ENCODE measurements at regions not wholly inside any gene's neighbourhood (a gene's known extent, or its start where the extent isn't known, plus 50 kb on each side); places are given as distances from the start of the nearest gene placed in this dataset.
"Not testable (repeated sequence)": the region's sequence is repeated elsewhere in the genome, so short reads cannot be mapped to it uniquely, and the experiment has no call there.

DNA sequence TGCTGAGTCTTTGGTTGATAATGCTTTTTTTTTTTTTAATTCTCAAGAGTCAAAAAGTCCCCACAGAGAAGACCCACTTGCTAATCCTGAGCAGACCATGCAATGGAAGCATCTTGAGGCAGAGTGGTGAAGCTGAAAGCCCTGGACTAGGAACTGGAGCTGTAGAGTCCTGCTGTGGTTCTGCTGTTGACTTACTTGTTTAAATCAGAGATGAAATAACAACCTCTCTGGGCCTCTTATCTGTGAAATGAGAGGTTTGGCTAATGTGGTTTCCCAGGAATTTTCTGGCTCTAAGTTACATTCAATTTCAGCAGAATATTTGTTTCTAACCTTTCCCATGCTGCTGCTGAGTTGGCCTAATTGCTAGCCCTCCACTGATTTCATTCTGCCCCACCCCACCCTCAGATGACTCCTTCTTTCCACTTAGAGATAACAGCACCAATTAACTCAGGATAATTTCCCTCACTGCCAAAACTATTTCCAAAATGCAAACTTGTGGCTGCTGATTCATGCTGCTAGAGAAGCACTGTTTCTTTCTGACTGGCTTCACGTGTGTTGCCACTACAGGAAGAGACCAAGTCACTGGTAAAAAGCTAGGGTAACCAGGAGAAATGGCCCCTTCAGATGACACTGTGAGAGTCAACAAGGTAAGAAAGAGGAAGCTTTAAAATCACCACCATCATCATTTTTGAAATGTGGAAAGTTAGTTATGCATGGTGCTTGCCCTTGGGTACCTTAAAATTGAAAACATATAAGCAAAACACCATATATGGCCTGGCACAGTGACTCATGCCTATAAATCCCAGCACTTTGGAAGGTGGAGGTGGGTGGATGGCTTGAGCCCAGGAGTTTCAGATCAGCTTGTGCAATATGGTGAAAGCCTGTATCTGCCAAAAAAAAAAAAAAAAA lies 326.4 kb downstream of the DCHS2 start:
- peak in 2 of 51 donors; percentile 11 to 34 for DNase-seq

DNA sequence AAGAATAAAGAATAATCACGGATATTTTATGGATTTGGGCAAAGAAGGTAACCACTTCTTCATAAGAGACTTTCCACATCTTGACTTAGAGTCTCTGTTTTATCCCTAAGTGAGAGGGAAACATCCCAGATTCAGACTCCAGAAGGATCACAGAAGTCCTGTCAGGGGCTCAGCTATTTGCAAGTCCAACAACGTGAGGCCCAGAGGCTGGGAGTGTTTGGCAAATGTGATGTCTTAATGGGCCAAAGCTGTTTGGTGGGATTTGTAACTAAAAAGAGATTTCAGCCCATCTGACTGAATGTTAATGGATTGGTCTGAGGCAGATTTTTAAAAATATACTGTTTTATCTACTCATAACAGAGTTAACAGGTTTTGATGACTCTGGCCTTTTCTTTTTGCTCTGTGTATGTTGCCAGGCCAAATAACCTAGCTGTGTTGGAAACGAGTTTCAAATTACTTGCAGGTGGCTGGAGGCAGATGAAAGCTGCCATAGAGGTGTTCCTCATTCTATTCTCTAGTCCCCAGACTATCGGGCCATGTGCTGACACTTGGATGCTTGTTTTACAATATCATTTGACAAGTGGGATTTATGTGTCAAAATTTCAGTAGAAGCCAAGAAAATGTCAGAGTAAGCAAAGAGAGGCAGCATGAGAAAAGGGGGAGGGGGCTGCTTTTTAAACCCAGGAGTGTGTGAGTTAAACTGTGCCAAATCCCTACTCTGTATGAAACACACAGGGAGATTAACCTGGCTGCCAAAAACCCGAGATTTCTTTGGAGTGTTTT lies 330.9 kb downstream of the DCHS2 start:
- no peak for DNase-seq

DNA sequence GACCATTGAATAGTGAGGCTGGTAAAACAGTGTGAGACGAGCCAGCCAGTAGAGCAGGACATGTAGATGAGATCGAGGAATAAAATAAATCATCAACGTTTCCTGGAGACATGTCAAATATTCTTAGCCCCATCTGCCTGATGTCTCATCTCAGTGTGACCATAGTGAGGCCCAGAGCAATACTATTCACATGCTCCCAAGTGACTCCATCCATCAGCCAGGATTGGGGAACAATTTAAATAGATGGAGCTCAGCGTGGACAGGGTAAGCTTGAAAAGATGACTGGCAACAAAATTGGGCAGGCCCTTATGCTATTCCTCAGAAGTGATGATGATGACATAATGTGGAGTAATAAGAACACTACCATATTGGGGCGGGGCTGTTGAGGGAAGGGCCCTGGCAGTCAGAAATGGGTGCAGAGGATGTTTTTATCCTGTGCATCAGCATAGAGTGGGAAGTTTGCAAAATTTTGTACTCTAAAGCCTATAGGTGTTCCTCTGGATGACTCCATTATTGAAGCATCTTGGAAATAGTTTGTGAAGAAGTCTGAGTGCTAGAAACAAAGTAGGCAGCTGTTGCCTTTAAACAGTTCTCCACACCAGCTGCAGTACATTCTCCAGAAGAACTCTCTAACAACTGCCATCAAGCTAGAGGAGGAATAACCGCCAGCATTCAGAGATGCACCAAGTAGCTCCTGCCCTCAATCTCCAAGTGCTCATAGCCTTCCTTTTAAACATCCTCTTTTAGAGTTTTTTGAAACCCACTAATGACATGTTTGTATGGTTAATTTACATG lies 333.0 kb downstream of the DCHS2 start:
- DNase-seq, result no peak

DNA sequence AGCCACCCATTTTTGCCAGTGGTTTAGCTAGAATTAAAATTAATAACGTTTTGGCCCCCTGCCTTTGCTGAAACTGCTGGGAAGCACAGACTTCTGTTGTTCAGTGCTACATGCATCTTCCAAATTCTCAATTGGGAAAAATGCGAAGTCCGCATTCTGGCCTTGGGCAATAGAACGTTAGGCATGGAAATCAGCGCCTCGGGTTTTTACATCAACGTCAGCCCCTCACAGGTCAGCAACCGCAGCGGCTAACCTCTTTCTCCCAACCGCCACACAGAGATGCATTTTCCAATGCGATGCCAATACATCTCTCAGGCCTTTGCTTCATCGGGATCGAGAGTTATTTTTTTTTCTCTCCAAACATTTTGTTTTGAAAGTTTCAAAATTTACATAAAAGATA lies 339.1 kb downstream of the DCHS2 start:
- no peak for DNase-seq

DNA sequence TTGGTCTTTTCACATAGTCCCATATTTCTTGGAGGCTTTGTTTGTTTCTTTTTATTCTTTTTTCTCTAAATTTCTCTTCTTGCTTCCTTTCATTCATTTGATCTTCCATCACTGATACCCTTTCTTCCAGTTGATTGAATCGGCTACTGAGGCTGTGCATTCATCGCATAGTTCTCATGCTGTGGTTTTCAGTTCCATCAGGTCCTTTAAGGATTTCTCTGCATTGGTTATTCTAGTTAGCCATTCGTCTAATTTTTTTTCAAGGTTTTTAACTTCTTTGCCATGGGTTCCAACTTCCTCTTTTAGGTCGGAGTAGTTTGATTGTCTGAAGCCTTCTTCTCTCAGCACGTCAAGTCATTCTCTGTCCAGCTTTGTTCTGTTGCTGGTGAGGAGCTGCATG lies 342.4 kb downstream of the DCHS2 start:
- DNase-seq, result not testable (repeated sequence)

DNA sequence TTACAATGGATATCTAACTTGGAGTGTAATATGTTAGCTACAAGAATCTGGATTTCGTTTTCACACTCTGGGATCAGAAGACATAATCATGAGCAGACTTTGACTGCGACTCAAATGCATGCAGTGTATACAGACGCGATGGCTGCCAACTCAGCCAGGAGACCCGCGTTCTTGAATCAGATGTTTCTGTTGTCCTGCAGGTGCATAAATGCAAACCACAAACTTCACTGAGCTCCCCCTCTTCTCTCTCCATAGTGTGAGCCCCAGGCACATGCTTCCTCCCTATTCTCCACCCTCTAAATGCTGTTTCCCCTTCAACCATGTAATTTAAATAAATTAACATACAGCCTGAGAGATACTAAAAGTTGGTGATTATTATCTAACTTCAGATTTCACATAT lies 347.9 kb downstream of the DCHS2 start:
- DNase-seq, result no peak

DNA sequence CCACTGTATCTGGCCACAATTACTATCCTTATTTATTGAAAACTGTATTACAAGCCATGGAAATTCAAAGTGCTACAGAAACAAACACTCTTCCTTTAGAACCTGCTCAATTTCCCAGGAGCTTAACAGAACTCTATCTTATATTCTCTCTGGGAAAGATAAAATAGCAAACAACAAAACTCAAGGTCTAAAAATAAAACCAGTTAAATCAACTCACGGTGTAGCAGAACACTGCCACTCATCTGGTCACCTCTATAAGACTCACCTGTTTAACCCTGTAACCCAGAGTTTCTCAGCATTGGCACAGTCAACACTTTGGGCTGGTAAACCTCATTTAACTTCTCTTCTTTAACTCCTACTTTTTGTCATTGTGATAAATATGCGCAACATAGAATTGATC lies 348.9 kb downstream of the DCHS2 start:
- DNase-seq, result no peak

DNA sequence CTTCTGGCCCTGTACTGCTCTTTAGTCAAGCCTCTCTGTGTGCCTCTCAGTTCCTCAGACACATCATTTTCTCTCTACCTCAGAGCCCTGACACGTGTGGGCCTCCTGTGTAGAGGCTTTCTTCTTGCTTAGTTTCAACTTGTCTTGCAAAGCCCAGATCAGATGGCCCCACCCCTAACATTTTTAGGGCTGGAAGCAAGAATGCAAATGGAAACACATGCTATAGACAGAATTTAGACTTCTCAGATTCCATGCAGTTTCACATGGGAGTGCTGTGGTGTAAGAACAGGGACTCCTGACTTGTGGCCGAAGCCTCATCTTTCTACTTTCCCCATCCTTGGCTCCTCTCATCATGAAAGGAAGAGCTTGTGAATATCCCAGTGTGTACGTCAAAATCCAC lies 350.7 kb downstream of the DCHS2 start:
- no peak for DNase-seq

DNA sequence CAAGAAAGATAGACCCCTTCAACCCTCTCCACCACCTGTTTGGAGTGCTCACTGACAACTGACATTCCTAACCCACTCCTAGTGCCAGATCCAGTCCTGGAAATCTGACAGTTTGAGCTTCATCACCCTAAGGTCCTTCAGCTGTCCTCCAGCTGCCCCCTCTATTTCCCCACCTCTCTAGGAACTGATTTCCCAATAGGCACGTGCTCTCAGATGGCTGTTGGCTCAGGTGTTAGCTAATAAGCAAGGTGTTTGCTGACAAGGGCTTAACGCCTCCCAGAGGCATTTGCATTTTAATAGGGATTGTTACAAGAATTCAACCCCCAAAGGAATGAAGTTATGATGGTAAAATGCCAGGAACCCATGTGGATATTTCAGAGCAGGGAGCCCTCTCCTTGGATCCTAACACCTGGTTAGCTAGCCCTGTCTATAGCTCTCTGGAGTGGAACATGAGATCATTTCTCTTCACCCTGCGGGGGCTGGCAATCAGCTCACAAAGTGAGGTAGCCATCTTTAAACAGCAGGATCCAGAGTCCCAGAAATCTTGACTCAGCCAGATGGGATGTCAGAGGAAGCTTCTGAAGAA lies 348.5 kb upstream of the SFRP2 start:
- DNase-seq, result no peak

DNA sequence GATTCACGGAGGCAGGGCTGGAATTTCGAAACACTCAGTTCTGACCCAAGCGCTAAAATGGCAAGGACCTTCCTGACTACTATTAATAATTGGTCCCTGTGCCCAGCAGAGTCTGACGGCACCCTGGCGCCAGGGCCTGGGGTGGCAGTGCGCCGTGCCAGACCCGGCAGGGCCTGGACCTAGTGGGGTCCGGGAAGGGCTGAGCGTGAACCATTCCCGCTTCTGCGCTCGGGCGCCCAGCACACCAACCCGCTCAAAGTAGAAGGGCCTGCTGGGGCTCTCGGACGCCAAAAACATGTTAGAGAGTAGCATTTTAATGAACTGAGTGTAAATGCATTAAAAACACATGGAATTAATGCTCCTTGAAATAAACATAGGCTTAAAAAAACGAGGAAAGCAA lies 346.7 kb upstream of the SFRP2 start:
- DNase-seq, result no peak

DNA sequence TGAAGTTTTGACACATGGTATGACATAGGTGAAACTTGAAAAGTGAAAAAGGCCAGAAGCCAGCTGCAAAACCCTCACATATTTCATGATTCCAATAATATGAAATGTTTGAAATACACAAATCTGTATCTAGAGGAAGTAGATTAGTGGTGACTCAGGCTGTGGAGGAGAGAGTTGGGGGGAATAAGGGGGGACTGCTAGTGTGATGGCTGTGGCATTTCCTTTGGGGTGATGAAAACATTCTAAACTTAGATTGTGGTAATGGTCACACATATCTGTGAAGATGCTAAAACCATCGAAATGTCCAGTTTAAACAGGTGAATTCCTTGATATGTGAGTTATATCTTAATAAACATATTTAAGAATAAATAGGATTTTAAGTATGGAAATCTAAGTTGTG lies 343.5 kb upstream of the SFRP2 start:
- DNase-seq, result no peak

DNA sequence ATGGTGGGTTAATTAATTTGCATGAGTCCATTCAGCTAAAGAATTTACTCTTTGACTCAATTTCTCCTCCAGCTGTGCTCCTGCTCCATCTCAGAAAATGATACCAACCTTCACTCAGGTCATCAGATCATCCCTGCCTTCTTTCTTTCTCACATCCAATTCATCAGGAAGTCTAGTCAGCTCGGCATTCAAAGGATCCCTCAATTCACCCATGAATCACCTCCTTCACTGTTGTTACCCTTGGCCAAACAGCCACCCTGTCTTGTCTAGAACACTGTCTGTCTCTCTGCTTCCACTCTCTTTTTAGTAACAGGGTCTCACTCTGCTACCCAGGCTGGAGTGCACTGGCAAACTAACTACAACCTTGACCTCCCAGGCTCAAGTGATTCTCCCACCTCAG lies 337.4 kb upstream of the SFRP2 start:
- no peak for DNase-seq

DNA sequence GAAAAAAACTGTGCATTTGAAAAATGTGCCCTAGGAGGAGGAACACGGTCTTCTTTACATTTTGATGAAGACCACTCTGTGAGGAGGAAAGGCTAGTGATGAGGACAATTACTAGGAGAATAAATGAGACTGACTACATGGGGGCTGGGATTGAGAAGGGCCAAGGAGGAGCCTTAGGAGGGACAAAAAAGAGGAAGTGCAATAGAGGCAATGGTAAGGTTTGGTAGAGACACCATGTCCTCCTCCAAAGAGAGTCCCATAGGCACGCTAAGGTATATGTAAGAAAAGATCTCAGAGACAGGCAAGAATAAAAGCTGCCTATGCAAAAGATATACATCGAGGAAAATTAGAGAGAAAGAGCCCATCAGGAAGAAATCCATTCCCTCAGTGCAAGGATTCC lies 336.5 kb upstream of the SFRP2 start:
- DNase-seq, result no peak

DNA sequence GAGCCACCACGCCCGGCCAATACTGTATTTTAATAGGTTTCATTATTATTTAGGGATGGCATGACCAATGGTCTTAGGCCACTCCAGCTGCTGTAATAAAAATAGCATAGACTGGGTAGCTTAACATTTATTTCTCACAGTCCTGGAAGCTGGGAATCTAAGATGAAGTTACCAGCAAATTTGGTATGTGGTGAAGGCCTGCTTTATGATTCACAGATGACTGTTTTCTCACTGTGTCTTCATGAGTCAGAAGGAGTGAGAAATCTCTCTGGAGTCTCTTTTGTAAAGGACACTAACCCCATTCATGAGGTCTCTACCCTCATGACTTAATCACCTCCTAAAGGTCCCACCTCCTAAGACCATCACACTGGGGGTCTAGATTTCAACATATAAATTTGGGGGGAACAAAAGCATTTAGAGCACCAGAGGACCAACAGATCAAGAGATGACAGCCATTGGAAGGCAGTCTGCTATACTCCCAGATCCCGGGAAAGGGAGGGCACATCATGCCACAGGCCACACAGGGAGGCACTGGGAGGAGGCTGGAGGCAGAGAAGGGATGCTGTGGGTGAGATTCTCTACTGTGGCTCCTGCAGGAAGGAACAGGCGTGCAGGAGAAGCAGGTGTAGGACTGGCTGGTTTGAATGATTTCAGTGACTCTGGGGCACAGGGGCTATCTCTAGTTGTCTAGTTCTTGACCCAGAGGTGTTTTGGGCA lies 335.8 kb upstream of the SFRP2 start:
- no peak for DNase-seq

DNA sequence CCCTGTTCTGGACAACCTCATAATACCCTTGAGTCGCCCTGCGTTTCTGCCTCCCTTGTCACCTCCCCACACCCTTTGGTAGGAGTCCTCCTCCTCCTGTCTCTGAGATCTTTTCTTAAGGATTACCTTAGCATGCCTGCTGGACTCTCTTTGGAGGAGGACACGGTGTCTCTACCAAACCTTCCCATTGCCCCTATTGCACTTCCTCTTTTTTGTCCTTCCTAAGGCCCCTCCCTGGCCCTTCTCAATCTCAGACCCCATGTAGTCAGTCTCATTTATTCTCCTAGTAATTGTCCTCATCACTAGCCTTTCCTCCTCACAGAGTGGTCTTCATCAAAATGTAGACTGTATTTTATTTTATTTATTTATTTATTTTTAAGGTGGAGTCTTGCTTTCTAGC lies 335.0 kb upstream of the SFRP2 start:
- no peak for DNase-seq

DNA sequence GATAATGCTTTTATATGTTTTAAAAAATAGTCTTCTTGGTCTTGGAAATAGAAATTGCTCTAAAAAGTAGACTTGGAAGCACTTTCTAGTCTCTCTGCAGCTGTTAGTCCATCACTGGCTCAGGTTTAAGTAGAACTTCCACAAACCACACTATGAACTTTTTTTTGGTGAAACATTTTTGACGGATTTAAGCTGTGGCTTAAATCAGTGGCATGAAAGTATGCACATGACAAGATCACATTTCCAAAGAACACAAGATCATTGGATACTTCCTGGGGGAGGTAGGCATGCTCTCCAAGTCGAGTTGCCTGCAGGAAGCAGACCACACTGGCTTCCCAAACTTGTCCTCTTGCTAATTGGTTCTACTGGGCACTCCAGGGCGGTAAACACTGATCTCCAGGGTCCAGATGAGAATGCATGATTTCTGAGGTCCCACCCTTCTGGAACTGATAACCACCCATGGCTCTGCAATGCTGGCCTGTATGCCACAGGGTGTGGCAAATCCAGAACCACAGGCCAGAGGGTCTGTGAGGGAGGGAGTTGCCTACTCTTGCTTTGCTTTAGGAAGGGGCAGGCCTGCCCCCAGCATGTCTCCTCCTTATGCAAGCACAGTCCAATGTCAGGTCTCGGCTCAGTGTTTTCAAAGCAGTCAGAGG lies 331.9 kb upstream of the SFRP2 start:
- no peak for DNase-seq

DNA sequence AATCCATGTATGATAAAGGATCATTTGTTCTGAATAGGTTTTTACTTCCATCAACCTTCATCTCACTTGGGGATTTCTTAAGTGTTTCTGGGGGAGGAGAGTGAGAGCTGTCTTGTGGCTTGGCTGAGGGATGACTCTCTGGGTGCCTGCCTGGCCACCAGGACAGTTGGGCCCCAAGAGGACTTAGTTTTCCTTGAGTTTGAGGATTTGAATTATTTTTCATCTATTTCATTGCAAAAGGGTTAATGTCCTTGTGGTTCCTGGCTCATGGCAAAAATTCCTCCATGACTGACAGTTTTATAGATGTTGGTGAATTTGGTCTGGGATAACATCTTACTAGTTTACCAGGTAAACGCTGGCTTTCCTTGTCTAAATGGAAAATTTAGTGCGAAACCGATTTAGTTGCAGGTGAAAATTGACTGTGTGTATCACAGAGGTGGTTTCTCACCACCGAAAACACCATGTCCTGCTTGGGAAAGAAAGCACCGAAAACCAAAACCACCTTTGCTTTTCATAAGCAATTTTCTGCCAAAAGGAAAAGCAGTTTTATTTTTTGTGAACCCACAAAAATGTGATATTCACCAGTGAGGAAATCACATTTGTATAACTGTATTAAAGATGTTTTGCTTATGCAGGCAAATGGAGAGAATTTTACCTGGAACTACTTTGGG lies 331.3 kb upstream of the SFRP2 start:
- no peak for DNase-seq

DNA sequence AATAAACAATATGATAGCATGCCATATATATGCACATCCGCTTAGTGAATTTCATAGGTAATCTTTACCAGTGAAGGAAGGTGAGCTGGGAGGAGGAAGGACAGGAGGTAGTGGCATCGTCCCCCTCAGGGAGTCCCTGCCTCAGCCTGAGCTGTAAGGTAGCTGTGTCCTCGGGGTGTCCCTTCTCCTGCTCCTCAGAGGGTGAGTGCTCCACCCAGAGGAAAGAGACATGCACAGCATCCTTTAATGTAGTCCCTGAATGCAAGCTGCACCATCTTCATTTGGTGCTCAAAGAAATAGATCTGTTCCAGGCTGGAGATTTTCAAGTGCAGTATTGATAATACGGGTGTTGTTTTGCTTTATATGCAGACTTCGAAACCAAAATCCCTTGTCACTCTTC lies 330.4 kb upstream of the SFRP2 start:
- DNase-seq, result no peak

DNA sequence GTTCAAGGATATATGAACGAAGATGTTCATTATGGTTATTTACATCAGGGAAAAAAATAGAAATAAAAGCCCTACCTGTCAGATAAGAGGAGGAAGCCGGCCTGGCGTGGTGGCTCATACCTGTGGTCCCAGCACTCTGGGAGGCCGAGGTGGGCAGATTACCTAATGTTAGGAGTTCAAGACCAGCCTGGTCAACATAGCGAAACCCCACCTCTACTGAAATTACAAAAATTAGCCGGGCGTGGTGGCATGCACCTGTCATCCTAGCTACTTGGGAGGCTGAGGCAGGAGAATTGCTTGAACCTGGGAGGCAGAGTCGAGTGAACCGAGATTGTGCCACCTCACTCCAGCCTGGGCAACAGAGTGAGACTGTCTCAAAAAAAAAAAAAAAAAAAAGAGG lies 328.8 kb upstream of the SFRP2 start:
- DNase-seq, result not testable (repeated sequence)

DNA sequence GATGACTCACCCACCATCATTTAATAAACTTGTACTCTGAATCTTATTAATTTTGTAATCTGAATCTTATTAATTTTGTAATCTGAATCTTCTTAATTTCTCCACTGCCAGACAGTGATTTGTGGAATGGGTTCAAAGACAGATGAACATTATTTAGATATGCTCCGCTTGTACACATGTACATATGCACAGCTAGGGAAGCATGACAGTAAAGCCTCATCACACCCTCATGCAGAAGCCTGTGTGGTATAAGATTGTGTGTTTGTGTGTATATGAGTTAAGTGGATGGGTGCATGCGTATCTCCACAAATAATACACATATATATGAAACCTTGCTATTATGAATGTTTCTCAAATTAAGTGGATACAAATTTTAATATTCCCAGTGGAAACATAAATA lies 318.5 kb upstream of the SFRP2 start:
- no peak for DNase-seq
